ENCODE measurements at regions not wholly inside any gene's neighbourhood (a gene's known extent, or its start where the extent isn't known, plus 50 kb on each side); places are given as distances from the start of the nearest gene placed in this dataset.

- H3K4me3 ChIP-seq (ENCODE audit: low read length): no peak overlapping the region
Observed at GRCh38 chr16:85179344-85180046, 67.2 kb upstream of the CIBAR2 start.

GRCh38 chr16:85180047-85180826 is 68.0 kb upstream of the CIBAR2 start:
- no peak overlapping the region for H3K4me3 ChIP-seq (ENCODE audit: low read length)
- TF ChIP-seq ZNF274 (IDR thresholded peaks at IDR 0.05; ENCODE audit: low read depth, low read length): no peak

More at GRCh38 chr16:85179344-85180046, 67.2 kb upstream of the CIBAR2 start:
- no peak for TF ChIP-seq ZNF274 (IDR thresholded peaks at IDR 0.05; ENCODE audit: low read depth, low read length)

DNA sequence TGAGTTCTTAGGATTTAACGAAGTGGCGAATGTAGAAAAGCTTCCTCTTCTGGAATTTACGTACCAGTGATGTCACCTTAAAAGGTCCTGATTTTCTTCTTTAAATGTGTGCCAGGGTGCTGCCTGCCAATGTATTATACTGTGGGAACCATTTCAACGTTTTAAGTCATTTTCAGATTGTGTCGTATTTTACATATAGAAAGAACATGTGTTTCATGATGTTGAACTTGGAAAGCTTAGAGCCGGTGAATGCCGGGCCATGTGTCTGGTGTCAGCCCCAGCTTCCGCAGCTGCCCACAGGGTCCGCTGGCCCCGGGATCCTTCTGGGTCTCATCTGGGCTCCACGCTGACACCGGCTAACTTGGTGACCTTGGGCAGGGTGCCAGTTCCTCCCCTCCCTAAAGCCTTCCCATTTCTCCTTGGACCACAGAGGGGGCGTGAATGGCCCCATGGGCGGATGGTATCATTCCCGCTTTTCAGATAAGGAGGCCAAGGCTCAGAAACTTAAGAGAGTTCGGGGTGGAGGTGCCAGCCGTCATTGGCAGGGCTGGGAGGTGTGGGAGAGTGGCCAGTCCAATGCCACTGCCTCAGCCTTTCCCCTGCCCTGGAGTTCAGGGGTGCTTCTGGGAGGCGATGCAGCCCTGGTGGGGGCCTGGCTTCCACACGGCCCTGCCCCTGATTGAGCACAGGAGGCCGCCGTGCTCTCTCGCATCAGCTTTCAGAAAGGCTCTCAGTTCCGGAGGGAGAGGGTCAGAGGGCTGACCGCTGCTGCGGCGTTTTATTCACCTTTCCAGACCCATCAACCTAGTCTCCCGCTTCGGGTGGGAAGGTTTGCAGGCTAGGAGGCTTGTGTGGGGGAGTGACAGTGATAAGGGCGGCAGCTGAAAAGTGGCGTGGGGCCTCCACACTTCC is 68.8 kb upstream of the CIBAR2 start:
- H3K4me3 ChIP-seq (ENCODE audit: low read length): no peak overlapping the region
- TF ChIP-seq ZNF274 (IDR thresholded peaks at IDR 0.05; ENCODE audit: low read depth, low read length): no peak

DNA sequence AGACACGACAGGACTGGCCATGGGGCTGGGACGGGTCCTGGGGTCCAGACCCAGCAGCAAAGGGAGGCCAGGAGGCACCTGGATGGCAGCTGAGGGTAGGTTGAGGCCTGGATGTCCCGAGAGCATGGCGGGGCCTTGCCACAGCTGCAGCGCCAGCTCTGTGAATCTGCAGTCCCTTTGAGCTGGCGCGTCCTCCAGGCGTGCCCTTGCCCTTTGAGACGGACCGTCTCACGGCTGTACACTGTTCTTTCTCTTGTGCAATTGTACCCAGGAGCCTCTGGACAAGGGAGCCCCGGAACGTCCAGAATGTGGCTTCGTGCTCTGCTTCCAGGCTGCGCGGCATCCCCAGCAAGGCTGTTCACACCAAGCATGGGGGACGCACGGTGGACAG is 69.5 kb upstream of the CIBAR2 start:
- H3K4me3 ChIP-seq (ENCODE audit: low read length): no peak overlapping the region
- no peak for TF ChIP-seq ZNF274 (IDR thresholded peaks at IDR 0.05; ENCODE audit: low read depth, low read length)

DNA sequence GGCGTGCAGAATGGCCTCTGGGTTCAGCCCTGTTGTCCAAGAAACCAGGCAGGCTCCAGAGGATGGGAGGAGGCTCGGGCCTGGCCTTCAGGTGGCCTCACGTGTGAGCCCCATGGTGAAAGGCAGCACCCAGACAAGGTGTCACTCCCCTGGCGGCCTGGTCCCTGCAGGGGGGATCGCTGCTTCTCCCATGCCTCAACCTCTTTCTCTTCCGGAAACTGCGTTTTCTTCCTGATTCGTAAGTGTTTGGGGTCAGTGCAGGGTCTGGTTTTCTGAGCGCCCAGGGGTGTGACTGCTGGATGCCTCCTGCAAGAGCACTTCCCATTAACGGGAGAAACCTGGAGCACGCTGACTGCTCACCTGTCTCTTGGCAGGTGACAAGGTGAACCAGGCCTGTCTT is 70.0 kb upstream of the CIBAR2 start:
- H3K4me3 ChIP-seq (ENCODE audit: low read length): no peak overlapping the region
- no peak for TF ChIP-seq ZNF274 (IDR thresholded peaks at IDR 0.05; ENCODE audit: low read depth, low read length)

DNA sequence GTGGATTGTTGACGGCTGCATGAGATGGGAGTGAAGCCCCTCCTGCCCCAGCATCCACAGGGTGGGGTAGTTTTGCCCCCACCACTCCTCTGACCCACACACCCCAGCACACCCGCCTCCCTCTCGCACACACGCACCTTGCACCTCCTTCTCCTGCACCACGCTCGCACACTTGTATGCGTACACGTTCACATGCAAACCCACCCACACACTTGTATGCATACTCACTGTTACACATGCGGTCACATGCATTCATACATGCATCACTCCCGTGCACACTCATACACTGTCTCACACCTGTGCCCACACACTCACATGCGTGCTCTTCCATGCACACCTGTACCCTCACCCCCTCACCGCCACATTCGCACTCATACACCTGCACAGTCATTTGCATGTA is 70.5 kb upstream of the CIBAR2 start:
- no peak overlapping the region for H3K4me3 ChIP-seq (ENCODE audit: low read length)
- no peak for TF ChIP-seq ZNF274 (IDR thresholded peaks at IDR 0.05; ENCODE audit: low read depth, low read length)

GRCh38 chr16:85183564-85183963 is 71.3 kb upstream of the CIBAR2 start:
- no peak for TF ChIP-seq ZNF274 (IDR thresholded peaks at IDR 0.05; ENCODE audit: low read depth, low read length)

GRCh38 chr16:85184404-85184803 is 72.1 kb upstream of the CIBAR2 start:
- H3K4me3 ChIP-seq (ENCODE audit: low read length): no peak overlapping the region
- TF ChIP-seq ZNF274 (IDR thresholded peaks at IDR 0.05; ENCODE audit: low read depth, low read length): no peak

More at GRCh38 chr16:85183564-85183963, 71.3 kb upstream of the CIBAR2 start:
- H3K4me3 ChIP-seq (ENCODE audit: low read length): no peak overlapping the region

DNA sequence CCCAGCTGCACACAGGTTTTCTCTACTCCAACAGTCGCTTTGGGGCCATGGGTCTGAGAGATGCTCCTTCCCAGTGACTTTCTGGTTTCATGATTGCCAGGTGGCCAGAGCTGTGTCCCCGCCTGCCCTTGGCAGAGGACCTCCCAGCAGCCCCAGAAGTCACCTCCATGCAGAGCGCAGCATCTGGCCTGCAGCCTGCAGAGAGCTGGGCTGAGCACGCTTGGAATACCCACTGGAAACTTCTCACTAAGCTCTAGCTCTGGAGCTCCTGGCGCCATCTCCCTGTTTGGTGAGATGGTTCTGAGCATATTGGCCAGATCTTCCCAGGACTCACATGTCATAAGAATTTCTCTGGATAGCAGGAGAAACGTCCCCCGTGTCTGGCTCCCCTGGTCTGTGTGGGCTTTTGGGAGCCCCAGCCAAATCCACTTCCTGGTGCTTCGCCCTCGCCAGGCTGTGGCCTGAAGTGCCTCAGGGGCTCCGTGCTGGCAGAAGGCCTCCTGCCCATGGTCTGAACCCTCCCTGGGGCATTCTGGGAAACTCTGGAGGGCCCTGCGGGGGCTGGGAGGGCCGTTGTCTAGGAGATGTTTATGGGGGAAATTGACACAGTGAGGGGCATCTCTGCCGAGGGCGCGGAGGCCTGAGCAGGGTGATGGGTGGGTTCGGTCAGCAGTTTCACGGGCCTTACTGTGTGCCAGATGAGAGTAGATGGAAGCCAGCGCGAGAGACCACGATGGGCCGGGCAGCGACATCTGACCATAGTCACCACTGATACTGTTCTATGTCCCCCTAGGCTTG is 73.2 kb upstream of the CIBAR2 start:
- no peak overlapping the region for H3K4me3 ChIP-seq (ENCODE audit: low read length)
- no peak for TF ChIP-seq ZNF274 (IDR thresholded peaks at IDR 0.05; ENCODE audit: low read depth, low read length)

- H3K4me3 ChIP-seq (ENCODE audit: low read length): no peak overlapping the region
- TF ChIP-seq ZNF274 (IDR thresholded peaks at IDR 0.05; ENCODE audit: low read depth, low read length): no peak
Observed at GRCh38 chr16:85187002-85187401, 74.7 kb upstream of the CIBAR2 start.

DNA sequence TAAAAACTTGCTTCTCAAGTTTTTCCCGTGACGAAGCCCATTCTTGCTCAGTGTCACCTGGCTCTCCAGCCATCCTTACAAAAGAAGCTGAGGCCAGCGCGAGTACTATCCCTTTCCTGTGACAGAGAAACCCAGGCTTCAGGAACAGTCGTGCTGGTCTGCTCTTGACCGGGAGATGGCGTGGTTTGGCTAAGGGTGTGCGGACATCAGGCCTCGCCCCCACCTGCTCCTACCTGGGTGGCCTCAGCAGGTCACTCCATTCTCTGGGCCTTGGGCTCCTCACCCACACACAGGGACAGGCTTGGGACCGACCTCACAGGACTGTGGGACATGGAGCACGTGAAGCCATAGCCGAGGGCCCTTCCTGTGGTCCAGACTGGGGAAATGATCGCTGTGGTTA is 75.2 kb upstream of the CIBAR2 start:
- no peak overlapping the region for H3K4me3 ChIP-seq (ENCODE audit: low read length)
- no peak for TF ChIP-seq ZNF274 (IDR thresholded peaks at IDR 0.05; ENCODE audit: low read depth, low read length)

- TF ChIP-seq ZNF274 (IDR thresholded peaks at IDR 0.05; ENCODE audit: low read depth, low read length): no peak
- no peak overlapping the region for H3K4me3 ChIP-seq (ENCODE audit: low read length)
Observed at GRCh38 chr16:85187886-85188285, 75.6 kb upstream of the CIBAR2 start.

DNA sequence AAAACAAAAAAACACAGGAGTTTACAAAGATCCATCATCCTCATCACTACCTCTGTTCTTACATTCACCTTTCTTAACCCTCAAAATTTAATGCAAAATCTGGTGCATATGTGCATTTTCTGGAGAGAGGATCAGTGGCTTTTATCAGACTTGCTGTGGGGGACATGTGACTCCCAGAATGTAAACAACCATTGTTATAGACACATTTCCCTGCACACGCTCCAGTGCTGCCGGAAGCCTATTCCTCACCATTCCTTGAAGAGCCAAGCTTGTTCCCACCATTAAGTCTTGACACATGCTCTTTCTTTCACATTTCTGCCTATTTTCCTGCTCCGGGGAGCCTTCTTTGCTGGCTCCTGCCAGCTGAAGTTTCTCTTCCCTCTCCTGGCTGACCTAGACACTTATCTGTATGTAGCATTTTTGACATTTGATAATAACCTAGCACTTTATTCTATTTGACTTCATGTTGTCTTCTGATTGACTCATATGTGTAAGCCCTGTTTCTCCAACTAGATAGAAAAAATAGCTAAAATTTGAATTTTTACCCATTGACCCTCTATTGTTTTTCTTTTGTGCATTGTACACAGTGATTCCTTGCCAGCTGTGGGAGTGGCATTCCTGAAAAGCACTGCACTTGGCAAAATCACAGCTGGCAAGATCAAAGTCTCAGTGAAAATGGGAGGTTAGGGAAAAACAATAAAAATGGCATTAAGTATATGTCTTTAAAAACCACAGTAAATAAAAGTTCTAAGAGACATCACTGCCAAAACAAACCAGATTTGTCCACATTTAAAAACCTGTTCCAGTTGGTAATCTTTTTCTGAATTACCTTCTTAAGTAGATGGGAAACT is 76.8 kb upstream of the CIBAR2 start:
- no peak overlapping the region for H3K4me3 ChIP-seq (ENCODE audit: low read length)
- TF ChIP-seq ZNF274 (IDR thresholded peaks at IDR 0.05; ENCODE audit: low read depth, low read length): no peak
